ENCODE measurements at regions not wholly inside any gene's neighbourhood (a gene's known extent, or its start where the extent isn't known, plus 50 kb on each side); places are given as distances from the start of the nearest gene placed in this dataset.
"Not testable (repeated sequence)": the region's sequence is repeated elsewhere in the genome, so short reads cannot be mapped to it uniquely, and the experiment has no call there.

GRCh38 chr2:216942016-216942415 lies 82.2 kb upstream of the TNP1 start:
- H3K27me3 ChIP-seq (ENCODE audit: control insufficient read depth in 1 of 2, insufficient read depth in 2 of 2, low read length in 2 of 2): no peaks in the 10 kb centered on the region
- WGBS, 2 donors: 89 to 91% methylated on average over 5 of the region's 5 CpGs
- no peaks in the 10 kb centered on the region for H3K36me3 ChIP-seq (ENCODE audit: control insufficient read depth in 2 of 2, insufficient read depth in 2 of 2, low read length in 1 of 2)
- H3K9me3 ChIP-seq (ENCODE audit: control insufficient read depth in 2 of 2, insufficient read depth in 1 of 2, low read depth in 1 of 2, low read length in 1 of 2): no peaks in the 10 kb centered on the region
- no peak overlapping the region for H3K27ac ChIP-seq (ENCODE audit: low read depth in 2 of 2, low read length in 1 of 2)
- H3K4me1 ChIP-seq (ENCODE audit: control insufficient read depth in 2 of 2, insufficient read depth in 2 of 2, low read length in 1 of 2): peaks cover 0 to 2% of the 10 kb centered on the region in 2 donors
- no peak overlapping the region for H3K4me3 ChIP-seq (ENCODE audit: low read depth in 1 of 2, low read length in 2 of 2)

GRCh38 chr2:216936954-216937357 lies 77.1 kb upstream of the TNP1 start:
- no peaks in the 10 kb centered on the region for H3K36me3 ChIP-seq (ENCODE audit: control insufficient read depth in 2 of 2, insufficient read depth in 2 of 2, low read length in 1 of 2)
- no peak overlapping the region for H3K4me3 ChIP-seq (ENCODE audit: low read depth in 1 of 2, low read length in 2 of 2)
- no peaks in the 10 kb centered on the region for H3K27me3 ChIP-seq (ENCODE audit: control insufficient read depth in 1 of 2, insufficient read depth in 2 of 2, low read length in 2 of 2)
- H3K9me3 ChIP-seq (ENCODE audit: control insufficient read depth in 2 of 2, insufficient read depth in 1 of 2, low read depth in 1 of 2, low read length in 1 of 2): peaks cover 0 to 1% of the 10 kb centered on the region in 2 donors
- no peak overlapping the region for H3K27ac ChIP-seq (ENCODE audit: low read depth in 2 of 2, low read length in 1 of 2)
- peaks cover 2 to 5% of the 10 kb centered on the region in 2 donors for H3K4me1 ChIP-seq (ENCODE audit: control insufficient read depth in 2 of 2, insufficient read depth in 2 of 2, low read length in 1 of 2)
- 38 to 41% methylated on average over 5 of the region's 5 CpGs for WGBS, 2 donors

- WGBS, 2 donors: 85 to 91% methylated on average over 3 of the region's 3 CpGs
Observed at GRCh38 chr2:216934623-216935022, 74.8 kb upstream of the TNP1 start.

DNA sequence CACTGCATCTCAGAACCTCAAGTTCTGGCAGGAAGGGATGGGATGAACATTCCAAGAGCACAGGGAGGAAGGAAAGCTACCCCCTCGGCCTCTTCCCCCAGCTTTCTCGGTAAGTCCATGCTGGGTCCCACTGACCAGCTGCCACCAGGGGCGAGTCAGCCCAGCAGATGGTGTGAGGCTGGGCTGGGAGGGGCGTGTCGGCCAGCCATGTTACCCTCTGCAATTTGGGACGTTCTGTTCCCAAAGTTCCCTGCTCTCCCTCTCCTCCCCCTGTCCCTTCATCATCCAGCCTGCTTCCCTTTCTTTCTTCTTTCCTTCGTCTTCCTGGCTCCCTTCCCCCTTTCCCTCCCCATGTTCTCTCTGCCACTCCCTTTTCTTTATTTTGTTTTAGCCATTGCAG lies 74.3 kb upstream of the TNP1 start:
- no peak overlapping the region for H3K27ac ChIP-seq (ENCODE audit: low read depth in 2 of 2, low read length in 1 of 2)
- H3K27me3 ChIP-seq (ENCODE audit: control insufficient read depth in 1 of 2, insufficient read depth in 2 of 2, low read length in 2 of 2): no peaks in the 10 kb centered on the region
- WGBS, 2 donors: 83 to 87% methylated on average over 7 of the region's 7 CpGs

More at GRCh38 chr2:216934623-216935022, 74.8 kb upstream of the TNP1 start:
- peaks cover 0 to 1% of the 10 kb centered on the region in 2 donors for H3K9me3 ChIP-seq (ENCODE audit: control insufficient read depth in 2 of 2, insufficient read depth in 1 of 2, low read depth in 1 of 2, low read length in 1 of 2)
- no peak overlapping the region for H3K4me3 ChIP-seq (ENCODE audit: low read depth in 1 of 2, low read length in 2 of 2)
- peaks cover 2 to 5% of the 10 kb centered on the region in 2 donors for H3K4me1 ChIP-seq (ENCODE audit: control insufficient read depth in 2 of 2, insufficient read depth in 2 of 2, low read length in 1 of 2)
- H3K27me3 ChIP-seq (ENCODE audit: control insufficient read depth in 1 of 2, insufficient read depth in 2 of 2, low read length in 2 of 2): no peaks in the 10 kb centered on the region
- H3K27ac ChIP-seq (ENCODE audit: low read depth in 2 of 2, low read length in 1 of 2): no peak overlapping the region
- H3K36me3 ChIP-seq (ENCODE audit: control insufficient read depth in 2 of 2, insufficient read depth in 2 of 2, low read length in 1 of 2): no peaks in the 10 kb centered on the region

GRCh38 chr2:216932863-216933548 lies 73.1 kb upstream of the TNP1 start:
- H3K27ac ChIP-seq (ENCODE audit: low read depth in 2 of 2, low read length in 1 of 2): no peak overlapping the region
- H3K27me3 ChIP-seq (ENCODE audit: control insufficient read depth in 1 of 2, insufficient read depth in 2 of 2, low read length in 2 of 2): no peaks in the 10 kb centered on the region
- H3K4me1 ChIP-seq (ENCODE audit: control insufficient read depth in 2 of 2, insufficient read depth in 2 of 2, low read length in 1 of 2): peaks cover 2 to 5% of the 10 kb centered on the region in 2 donors
- peaks cover 0 to 1% of the 10 kb centered on the region in 2 donors for H3K9me3 ChIP-seq (ENCODE audit: control insufficient read depth in 2 of 2, insufficient read depth in 1 of 2, low read depth in 1 of 2, low read length in 1 of 2)
- H3K4me3 ChIP-seq (ENCODE audit: low read depth in 1 of 2, low read length in 2 of 2): no peak overlapping the region
- H3K36me3 ChIP-seq (ENCODE audit: control insufficient read depth in 2 of 2, insufficient read depth in 2 of 2, low read length in 1 of 2): no peaks in the 10 kb centered on the region
- WGBS, 2 donors: 77 to 83% methylated on average over 12 of the region's 12 CpGs

More for the DNA sequence above, 74.3 kb upstream of the TNP1 start:
- Histone ChIP-seq H3K4me1 (ENCODE audit: control insufficient read depth in 2 of 2, insufficient read depth in 2 of 2, low read length in 1 of 2) (peaks cover 2 to 5% of the 10 kb centered on the region in 2 donors), H3K4me3 (ENCODE audit: low read depth in 1 of 2, low read length in 2 of 2) (no peak overlapping the region), H3K9me3 (ENCODE audit: control insufficient read depth in 2 of 2, insufficient read depth in 1 of 2, low read depth in 1 of 2, low read length in 1 of 2) (peaks cover 0 to 1% of the 10 kb centered on the region in 2 donors), H3K36me3 (ENCODE audit: control insufficient read depth in 2 of 2, insufficient read depth in 2 of 2, low read length in 1 of 2) (no peaks in the 10 kb centered on the region)

DNA sequence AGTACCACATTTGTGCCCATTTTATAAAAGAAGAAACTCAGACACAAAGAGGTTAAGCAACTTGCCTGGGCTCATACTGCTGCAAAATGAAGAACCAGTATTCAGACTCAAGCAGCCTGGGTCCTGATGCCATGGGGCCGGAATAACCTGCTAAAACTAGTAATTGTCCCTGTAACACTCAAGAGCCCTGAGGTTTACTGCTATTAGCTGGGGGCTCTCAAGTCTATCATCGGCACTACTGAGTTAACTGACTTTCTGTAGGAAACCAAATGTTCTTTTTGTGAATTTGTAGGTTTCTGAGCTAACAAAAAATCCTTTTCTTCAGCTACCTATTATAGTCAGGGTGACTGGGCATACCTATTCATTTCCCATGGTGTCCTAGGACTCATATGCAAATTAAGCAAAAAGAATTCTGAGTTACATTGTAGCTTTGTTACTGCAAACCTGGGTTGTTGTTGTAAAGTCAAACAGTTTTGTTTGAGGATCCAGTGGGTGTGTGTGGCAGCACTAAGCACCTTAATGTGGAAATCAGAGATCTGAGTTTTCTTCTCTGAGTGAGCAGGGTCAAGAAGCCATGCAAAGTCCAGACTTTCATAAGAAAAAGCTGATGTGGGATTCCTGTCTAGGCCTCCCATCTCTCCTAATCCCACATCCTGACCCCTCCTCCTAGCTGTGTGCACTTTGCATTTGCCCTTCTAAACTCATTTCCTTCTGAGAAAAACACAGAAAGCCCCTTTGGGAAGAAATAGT lies 72.4 kb upstream of the TNP1 start:
- Histone ChIP-seq H3K4me3 (ENCODE audit: low read depth in 1 of 2, low read length in 2 of 2) (no peak overlapping the region), H3K9me3 (ENCODE audit: control insufficient read depth in 2 of 2, insufficient read depth in 1 of 2, low read depth in 1 of 2, low read length in 1 of 2) (peaks cover 0 to 1% of the 10 kb centered on the region in 2 donors), H3K27ac (ENCODE audit: low read depth in 2 of 2, low read length in 1 of 2) (no peak overlapping the region), H3K27me3 (ENCODE audit: control insufficient read depth in 1 of 2, insufficient read depth in 2 of 2, low read length in 2 of 2) (no peaks in the 10 kb centered on the region), H3K36me3 (ENCODE audit: control insufficient read depth in 2 of 2, insufficient read depth in 2 of 2, low read length in 1 of 2) (no peaks in the 10 kb centered on the region), H3K4me1 (ENCODE audit: control insufficient read depth in 2 of 2, insufficient read depth in 2 of 2, low read length in 1 of 2) (peaks cover 2 to 5% of the 10 kb centered on the region in 2 donors)
- WGBS, 2 donors: 93 to 94% methylated on average over 2 of the region's 2 CpGs

- Histone ChIP-seq H3K27ac (ENCODE audit: low read depth in 2 of 2, low read length in 1 of 2) (no peak overlapping the region), H3K36me3 (ENCODE audit: control insufficient read depth in 2 of 2, insufficient read depth in 2 of 2, low read length in 1 of 2) (no peaks in the 10 kb centered on the region), H3K4me3 (ENCODE audit: low read depth in 1 of 2, low read length in 2 of 2) (no peak overlapping the region), H3K9me3 (ENCODE audit: control insufficient read depth in 2 of 2, insufficient read depth in 1 of 2, low read depth in 1 of 2, low read length in 1 of 2) (no peaks in the 10 kb centered on the region), H3K4me1 (ENCODE audit: control insufficient read depth in 2 of 2, insufficient read depth in 2 of 2, low read length in 1 of 2) (no peaks in the 10 kb centered on the region), H3K27me3 (ENCODE audit: control insufficient read depth in 1 of 2, insufficient read depth in 2 of 2, low read length in 2 of 2) (no peaks in the 10 kb centered on the region)
- 91 to 94% methylated on average over 2 of the region's 2 CpGs for WGBS, 2 donors
Observed at GRCh38 chr2:216930716-216931115, 70.9 kb upstream of the TNP1 start.

DNA sequence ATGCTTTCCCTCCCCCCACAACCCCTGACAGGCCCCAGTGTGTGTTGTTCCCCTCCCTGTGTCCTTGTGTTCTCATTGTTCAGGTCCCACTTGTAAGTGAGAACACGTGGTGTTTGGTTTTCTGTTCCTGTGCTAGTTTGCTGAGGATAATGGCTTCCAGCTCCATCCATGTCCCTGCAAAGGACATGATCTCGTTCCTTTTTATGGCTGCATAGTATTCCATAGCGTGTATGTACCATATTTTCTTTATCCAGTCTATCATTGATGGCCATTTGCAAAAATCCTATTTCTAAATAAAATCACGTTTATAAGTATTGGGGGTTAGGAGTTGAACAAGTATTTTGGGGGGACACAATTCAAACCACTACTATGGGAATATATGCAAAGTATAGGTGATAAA lies 69.5 kb upstream of the TNP1 start:
- 82% methylated on average over 4 of the region's 4 CpGs for WGBS, 2 donors
- H3K36me3 ChIP-seq (ENCODE audit: control insufficient read depth in 2 of 2, insufficient read depth in 2 of 2, low read length in 1 of 2); H3K27ac ChIP-seq (ENCODE audit: low read depth in 2 of 2, low read length in 1 of 2); H3K4me1 ChIP-seq (ENCODE audit: control insufficient read depth in 2 of 2, insufficient read depth in 2 of 2, low read length in 1 of 2); H3K9me3 ChIP-seq (ENCODE audit: control insufficient read depth in 2 of 2, insufficient read depth in 1 of 2, low read depth in 1 of 2, low read length in 1 of 2); H3K4me3 ChIP-seq (ENCODE audit: low read depth in 1 of 2, low read length in 2 of 2); H3K27me3 ChIP-seq (ENCODE audit: control insufficient read depth in 1 of 2, insufficient read depth in 2 of 2, low read length in 2 of 2): not testable (repeated sequence)

DNA sequence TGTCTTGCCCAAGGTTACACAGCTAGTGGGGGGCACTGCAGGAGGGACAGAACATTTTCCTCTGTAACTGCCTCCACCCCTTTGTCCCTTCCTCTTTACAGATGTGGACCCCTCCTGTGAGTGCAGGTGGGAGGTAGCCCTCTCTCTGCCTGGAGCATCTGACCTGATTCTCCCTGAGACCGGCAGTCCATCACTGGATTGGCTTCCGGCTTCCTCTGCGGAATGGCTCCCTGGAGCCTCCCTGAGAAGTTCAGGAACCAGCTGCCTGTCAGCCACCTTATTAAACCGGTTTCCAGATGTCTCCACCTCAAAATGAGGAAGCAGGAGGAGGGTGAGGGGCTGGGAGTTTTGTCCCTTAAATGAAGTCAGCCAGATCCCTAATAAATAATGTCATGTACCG lies 67.3 kb upstream of the TNP1 start:
- H3K27ac ChIP-seq (ENCODE audit: low read depth in 2 of 2, low read length in 1 of 2): no peak overlapping the region
- H3K36me3 ChIP-seq (ENCODE audit: control insufficient read depth in 2 of 2, insufficient read depth in 2 of 2, low read length in 1 of 2): no peaks in the 10 kb centered on the region
- H3K27me3 ChIP-seq (ENCODE audit: control insufficient read depth in 1 of 2, insufficient read depth in 2 of 2, low read length in 2 of 2): no peaks in the 10 kb centered on the region
- WGBS, 2 donors: 81% methylated on average over 5 of the region's 5 CpGs
- no peaks in the 10 kb centered on the region for H3K4me1 ChIP-seq (ENCODE audit: control insufficient read depth in 2 of 2, insufficient read depth in 2 of 2, low read length in 1 of 2)
- H3K4me3 ChIP-seq (ENCODE audit: low read depth in 1 of 2, low read length in 2 of 2): no peak overlapping the region
- no peaks in the 10 kb centered on the region for H3K9me3 ChIP-seq (ENCODE audit: control insufficient read depth in 2 of 2, insufficient read depth in 1 of 2, low read depth in 1 of 2, low read length in 1 of 2)
